IPS-15b (cell line): ENCODE measurements at regions not wholly inside any gene's neighbourhood (a gene's known extent, or its start where the extent isn't known, plus 50 kb on each side); places are given as distances from the start of the nearest gene placed in this dataset.
"Not testable (repeated sequence)": the region's sequence is repeated elsewhere in the genome, so short reads cannot be mapped to it uniquely, and the experiment has no call there.

Experiments
- H3K27me3 ChIP-seq: one replicate; pipeline ENCODE4 v1.6.1; 2013; ENCODE audit warnings: low read length; ENCODE audit not compliant: control insufficient read depth, insufficient read depth
- H3K36me3 ChIP-seq: one replicate; pipeline ENCODE4 v1.6.1; 2013; ENCODE audit warnings: low read length; ENCODE audit not compliant: control insufficient read depth, insufficient read depth
- H3K4me1 ChIP-seq: one replicate; pipeline ENCODE4 v1.6.1; 2013; ENCODE audit warnings: mild to moderate bottlenecking, low read length; ENCODE audit not compliant: control insufficient read depth, insufficient read depth
- H3K4me3 ChIP-seq: one replicate; pipeline ENCODE4 v1.5.1; 2013; ENCODE audit warnings: low read depth, low read length
- H3K9ac ChIP-seq: one replicate; pipeline ENCODE4 v1.6.1; 2013; ENCODE audit warnings: low read depth, mild to moderate bottlenecking, low read length
- H3K9me3 ChIP-seq: one replicate; pipeline ENCODE4 v1.6.1; 2013; ENCODE audit warnings: mild to moderate bottlenecking, low read length; ENCODE audit not compliant: control insufficient read depth, insufficient read depth

DNA sequence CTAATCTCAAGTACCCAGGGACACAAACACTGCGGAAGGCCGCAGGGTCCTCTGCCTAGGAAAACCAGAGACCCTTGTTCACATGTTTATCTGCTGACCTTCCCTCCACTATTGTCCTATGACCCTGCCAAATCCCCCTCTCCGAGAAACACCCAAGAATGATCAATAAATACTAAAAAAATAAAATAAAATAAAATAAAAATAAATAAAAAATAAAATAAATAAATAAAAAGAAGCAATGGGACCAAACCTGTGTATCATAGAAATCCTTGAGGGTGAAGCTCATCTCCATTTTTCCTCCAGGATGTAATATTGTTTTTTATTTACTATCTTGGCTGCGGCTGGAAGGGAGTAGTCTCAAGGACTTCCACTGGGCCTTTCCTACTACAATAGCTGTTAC, 82.0 kb upstream of the CMKLR1 start:
- H3K27me3 ChIP-seq, H3K9ac ChIP-seq, H3K36me3 ChIP-seq, H3K9me3 ChIP-seq, H3K4me3 ChIP-seq, H3K4me1 ChIP-seq: not testable (repeated sequence)

GRCh38 chr12:108420421-108420820, 81.3 kb upstream of the CMKLR1 start:
- H3K9ac ChIP-seq, H3K9me3 ChIP-seq, H3K4me1 ChIP-seq, H3K4me3 ChIP-seq, H3K36me3 ChIP-seq, H3K27me3 ChIP-seq: not testable (repeated sequence)

DNA sequence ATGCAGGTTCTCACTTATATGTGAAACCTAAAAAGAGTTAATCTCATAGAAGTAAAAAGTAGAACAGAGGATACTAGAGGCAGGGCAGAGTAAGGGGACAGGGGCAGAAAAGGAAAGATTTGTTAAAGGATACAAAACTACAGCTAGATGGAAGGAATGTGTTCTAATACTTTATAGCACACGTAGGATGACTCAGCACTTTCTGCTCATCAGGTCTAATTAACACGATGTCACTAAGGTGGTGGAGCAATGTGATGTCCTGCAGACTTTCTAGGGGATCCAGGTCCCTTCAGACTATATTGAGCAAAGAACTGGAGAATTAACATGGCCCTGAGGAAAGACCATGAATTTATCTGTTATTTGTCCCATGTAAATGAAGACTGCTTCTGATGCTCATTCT, 80.8 kb upstream of the CMKLR1 start:
- no peaks in the 10 kb centered on the region for H3K27me3 ChIP-seq
- no peak overlapping the region for H3K9ac ChIP-seq
- H3K4me1 ChIP-seq, result no peaks in the 10 kb centered on the region
- no peaks in the 10 kb centered on the region for H3K9me3 ChIP-seq
- H3K4me3 ChIP-seq, result no peak overlapping the region
- no peaks in the 10 kb centered on the region for H3K36me3 ChIP-seq

- H3K9ac ChIP-seq, result no peak overlapping the region
- H3K27me3 ChIP-seq, result no peaks in the 10 kb centered on the region
- H3K4me3 ChIP-seq, result no peak overlapping the region
- H3K9me3 ChIP-seq, result no peaks in the 10 kb centered on the region
- no peaks in the 10 kb centered on the region for H3K36me3 ChIP-seq
- H3K4me1 ChIP-seq, result no peaks in the 10 kb centered on the region
Measured at GRCh38 chr12:108418164-108418890, 79.2 kb upstream of the CMKLR1 start.

DNA sequence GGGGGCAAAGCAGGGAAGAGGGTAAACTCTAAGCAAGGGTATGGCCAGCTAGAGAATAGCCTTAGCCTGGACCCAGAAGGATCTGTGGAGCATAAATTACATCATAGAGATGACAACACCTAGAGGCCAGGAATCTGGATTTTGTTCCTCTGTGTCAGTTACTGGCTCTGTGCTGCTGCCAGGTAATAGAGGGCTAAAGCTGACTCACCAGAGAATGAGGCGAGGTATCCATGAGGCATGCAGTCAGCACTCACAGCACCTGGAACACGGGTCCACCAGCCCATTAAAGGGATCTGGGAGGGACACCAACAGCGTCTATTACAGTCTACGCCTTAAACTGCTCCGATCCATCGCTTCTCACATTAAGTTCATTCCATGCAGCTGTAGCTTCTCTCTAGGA, 74.9 kb upstream of the CMKLR1 start:
- no peaks in the 10 kb centered on the region for H3K27me3 ChIP-seq
- H3K4me3 ChIP-seq, result no peak overlapping the region
- H3K36me3 ChIP-seq, result no peaks in the 10 kb centered on the region
- H3K9ac ChIP-seq, result no peak overlapping the region
- peaks cover 5% of the 10 kb centered on the region for H3K4me1 ChIP-seq
- H3K9me3 ChIP-seq, result no peaks in the 10 kb centered on the region

DNA sequence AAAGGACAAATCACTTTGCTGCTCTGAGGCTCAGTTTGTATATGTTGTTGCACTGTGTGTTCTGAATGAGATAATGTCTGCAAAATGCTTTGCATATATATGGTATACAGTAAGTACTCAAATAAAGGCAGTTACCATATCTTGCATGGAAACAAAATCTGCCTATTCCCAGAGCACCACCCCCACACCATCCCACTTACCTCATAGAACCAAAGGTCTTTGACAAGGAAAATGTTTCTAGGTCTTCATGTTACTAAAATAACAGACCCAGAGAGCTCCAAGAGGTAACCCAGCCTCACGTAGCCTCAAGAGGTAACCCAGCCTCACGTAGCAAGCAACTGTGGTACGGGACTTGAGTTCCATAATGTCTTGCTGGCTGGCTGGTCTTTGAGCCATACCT, 71.6 kb upstream of the CMKLR1 start:
- H3K27me3 ChIP-seq, result no peaks in the 10 kb centered on the region
- no peak overlapping the region for H3K9ac ChIP-seq
- no peaks in the 10 kb centered on the region for H3K36me3 ChIP-seq
- H3K9me3 ChIP-seq, result no peaks in the 10 kb centered on the region
- H3K4me3 ChIP-seq, result no peak overlapping the region
- peaks cover 5% of the 10 kb centered on the region for H3K4me1 ChIP-seq

- no peak overlapping the region for H3K4me3 ChIP-seq
- no peaks in the 10 kb centered on the region for H3K36me3 ChIP-seq
- H3K4me1 ChIP-seq, result peaks cover 5% of the 10 kb centered on the region
- no peak overlapping the region for H3K9ac ChIP-seq
- no peaks in the 10 kb centered on the region for H3K27me3 ChIP-seq
- no peaks in the 10 kb centered on the region for H3K9me3 ChIP-seq
Measured at GRCh38 chr12:108409481-108409880, 70.4 kb upstream of the CMKLR1 start.

- Histone ChIP-seq H3K9me3 (no peaks in the 10 kb centered on the region), H3K36me3 (no peaks in the 10 kb centered on the region), H3K4me3 (no peak overlapping the region), H3K4me1 (peaks cover 5% of the 10 kb centered on the region), H3K27me3 (no peaks in the 10 kb centered on the region), H3K9ac (no peak overlapping the region)
Measured at GRCh38 chr12:108403952-108404351, 64.8 kb upstream of the CMKLR1 start.

DNA sequence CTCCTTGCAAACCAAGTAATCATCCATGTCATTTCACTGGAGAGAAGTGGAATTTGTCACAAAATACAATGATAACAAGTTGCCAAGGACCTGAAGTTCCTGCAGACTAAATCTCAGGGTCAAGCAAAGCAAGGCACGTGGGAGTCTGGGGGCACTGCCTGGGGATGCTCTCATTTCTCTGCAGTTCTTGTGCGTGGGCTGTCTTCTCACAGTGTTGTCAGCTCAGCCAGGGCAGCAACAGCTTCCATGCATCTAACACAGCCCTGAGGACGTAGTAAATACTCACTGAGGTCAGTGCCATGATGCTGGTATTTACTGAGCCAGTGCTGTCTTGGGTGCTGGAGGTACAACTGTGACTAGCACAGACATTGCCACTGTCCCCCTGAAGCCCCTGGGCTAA, 62.9 kb upstream of the CMKLR1 start:
- Histone ChIP-seq H3K9ac (no peak overlapping the region), H3K36me3 (no peaks in the 10 kb centered on the region), H3K27me3 (no peaks in the 10 kb centered on the region), H3K9me3 (no peaks in the 10 kb centered on the region), H3K4me3 (no peak overlapping the region), H3K4me1 (peaks cover 5% of the 10 kb centered on the region)

DNA sequence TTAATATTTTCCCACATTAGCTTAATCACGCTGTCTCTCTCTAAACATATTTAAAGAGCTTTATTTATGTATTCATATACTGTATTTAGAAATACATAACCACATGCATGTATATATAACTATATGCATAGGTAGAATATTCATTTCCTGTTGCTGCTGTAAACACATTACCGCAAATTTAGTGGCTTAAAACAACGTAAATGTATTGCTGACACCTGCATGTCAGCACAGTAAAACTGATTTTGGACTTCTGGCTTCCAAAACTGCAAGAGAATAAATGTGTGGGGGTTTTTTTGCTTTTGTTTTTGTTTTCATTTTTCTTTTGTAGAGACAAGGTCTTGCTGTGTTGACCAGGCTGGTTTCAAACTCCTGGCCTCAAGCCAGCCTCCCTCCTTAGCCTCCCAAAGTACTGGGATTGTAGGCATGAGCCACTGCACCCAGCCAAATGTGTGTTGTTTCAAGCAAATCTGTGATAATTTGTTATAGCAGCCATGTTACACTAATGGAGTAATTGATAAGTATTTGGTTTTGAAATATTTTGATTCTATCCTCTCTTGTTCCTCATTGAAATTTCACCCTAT, 61.9 kb upstream of the CMKLR1 start:
- Histone ChIP-seq H3K27me3 (no peaks in the 10 kb centered on the region), H3K36me3 (no peaks in the 10 kb centered on the region), H3K9me3 (no peaks in the 10 kb centered on the region), H3K4me3 (no peak overlapping the region), H3K9ac (no peak overlapping the region), H3K4me1 (peaks cover 5% of the 10 kb centered on the region)

DNA sequence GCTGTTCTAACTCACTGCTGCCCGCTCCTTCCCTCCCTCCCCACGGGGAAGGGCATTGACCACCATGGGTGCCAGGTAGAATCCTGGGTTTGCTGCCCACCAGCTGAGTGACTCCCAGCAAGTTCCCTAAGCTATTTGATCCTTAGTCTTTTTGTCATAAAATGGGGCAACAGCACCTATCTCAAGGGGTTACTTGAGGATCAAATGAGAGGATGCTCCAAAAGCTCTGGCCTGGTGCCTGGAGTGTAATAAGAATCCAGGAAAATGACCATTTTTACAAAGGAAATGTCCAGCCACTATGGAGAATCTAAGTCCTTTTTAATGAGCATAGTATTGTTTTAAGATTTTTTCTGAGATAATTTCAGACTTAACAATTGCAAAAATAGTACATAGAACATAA, 61.4 kb upstream of the CMKLR1 start:
- Histone ChIP-seq H3K4me3 (no peak overlapping the region), H3K9ac (no peak overlapping the region), H3K36me3 (no peaks in the 10 kb centered on the region), H3K4me1 (peaks cover 5% of the 10 kb centered on the region), H3K27me3 (no peaks in the 10 kb centered on the region), H3K9me3 (no peaks in the 10 kb centered on the region)

DNA sequence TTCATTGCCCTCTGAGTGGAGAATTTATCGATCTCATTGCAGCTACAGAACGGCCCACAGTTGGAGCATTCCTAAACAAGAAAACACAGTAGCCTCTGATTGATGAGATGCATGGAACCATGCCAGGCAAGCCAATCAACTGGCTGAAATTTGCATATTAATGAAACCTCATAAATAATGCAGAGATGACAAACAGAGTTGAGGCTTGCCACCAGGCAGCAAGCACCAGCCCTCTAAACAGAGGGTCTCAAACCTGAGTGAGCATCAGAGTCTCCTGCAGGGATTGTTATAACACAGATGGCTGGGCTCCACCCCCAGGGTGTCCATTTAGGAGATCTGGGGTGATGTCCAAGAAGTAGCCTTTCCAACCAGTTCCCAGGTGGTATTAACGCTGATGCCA, 60.9 kb upstream of the CMKLR1 start:
- H3K9me3 ChIP-seq, result no peaks in the 10 kb centered on the region
- H3K4me3 ChIP-seq, result no peak overlapping the region
- H3K36me3 ChIP-seq, result no peaks in the 10 kb centered on the region
- no peak overlapping the region for H3K9ac ChIP-seq
- no peaks in the 10 kb centered on the region for H3K27me3 ChIP-seq
- peaks cover 5% of the 10 kb centered on the region for H3K4me1 ChIP-seq
